ENCODE measurements at regions not wholly inside any gene's neighbourhood (a gene's known extent, or its start where the extent isn't known, plus 50 kb on each side); places are given as distances from the start of the nearest gene placed in this dataset.

DNA sequence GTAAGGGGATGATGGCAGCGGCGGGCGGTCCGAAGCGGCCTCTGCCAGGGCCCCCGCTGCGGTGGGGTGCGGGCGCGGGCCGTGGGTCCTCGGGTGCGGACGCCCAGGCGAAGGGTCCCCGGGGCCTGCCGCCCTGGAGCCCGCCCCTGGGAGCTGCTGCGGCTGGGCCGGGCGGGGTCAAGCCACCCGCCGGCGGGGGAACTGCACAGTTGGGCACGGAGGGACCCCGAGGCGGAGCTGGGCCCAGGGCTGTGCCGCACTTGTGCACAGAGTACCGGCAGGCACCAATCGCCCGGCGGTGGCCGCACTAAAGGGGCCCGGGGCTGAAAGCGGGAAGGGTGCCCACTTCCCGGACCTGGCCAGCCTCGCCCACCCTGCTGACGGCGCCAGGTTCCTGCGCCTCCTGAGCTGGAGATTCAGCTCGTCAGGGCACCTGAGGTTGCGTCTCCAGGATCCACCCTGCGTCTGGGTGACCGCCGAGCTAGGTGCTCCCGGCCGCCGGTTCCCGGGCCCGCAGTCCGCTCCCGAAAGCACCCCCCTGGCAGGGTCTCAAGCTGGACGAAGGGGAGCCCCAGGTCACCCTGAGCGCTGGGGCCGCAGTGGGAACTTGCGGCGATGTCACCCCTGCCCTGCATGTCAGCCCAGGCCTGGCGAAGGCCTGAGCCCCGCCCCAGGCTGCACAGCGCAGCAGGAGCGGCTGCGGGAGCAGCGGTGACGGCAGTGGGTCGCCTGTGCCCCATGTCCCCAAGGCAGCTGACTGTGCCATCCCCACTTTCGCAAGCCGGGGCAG, 56.7 kb upstream of the ETV3 start:
- no peak overlapping the region for H3K4me3 Mint-ChIP-seq
- peaks cover 44% of the 10 kb centered on the region for H3K27me3 Mint-ChIP-seq (ENCODE audit: low read depth)
- no peak overlapping the region for H3K27ac Mint-ChIP-seq
- H3K36me3 Mint-ChIP-seq (ENCODE audit: low read depth), result no peaks in the 10 kb centered on the region
- H3K4me1 Mint-ChIP-seq (ENCODE audit: low read depth), result no peaks in the 10 kb centered on the region
- no peaks in the 10 kb centered on the region for H3K9me3 Mint-ChIP-seq

DNA sequence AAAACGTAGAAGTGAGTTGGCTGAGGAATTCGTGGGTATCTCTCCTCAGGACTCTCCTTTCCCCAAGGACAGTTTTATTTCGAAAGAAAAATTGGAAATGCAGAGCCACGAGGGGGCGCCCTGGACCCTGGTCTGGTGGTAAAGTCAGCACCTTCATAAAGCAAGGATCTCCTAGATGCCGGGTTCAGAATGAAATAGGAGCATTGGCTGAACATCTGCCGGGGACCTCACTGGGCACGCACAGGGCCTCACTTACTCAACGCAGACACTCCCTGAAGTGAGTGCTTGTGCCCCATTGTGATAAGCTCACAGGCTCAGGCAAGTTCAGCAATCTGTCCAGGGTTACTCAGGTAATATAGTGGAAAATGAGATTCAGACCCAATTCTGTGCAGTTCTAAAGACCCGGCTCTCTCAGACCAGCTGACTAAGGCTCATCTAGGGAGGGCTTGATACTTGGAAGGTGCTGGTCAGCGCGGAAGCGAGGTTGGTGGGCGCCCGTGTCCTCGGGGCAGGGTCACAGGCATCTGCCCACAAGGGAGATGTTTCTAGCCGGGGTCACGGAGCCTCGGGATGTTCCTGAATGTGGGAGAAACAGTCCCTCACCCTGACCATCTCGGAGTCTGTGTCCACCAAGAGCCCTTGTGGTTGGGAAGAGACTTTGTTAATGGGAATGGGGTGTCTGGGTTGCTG, 55.7 kb upstream of the ETV3 start:
- no peaks in the 10 kb centered on the region for H3K36me3 Mint-ChIP-seq (ENCODE audit: low read depth)
- H3K4me1 Mint-ChIP-seq (ENCODE audit: low read depth), result no peaks in the 10 kb centered on the region
- H3K27me3 Mint-ChIP-seq (ENCODE audit: low read depth), result peaks cover 48% of the 10 kb centered on the region
- no peaks in the 10 kb centered on the region for H3K9me3 Mint-ChIP-seq
- no peak overlapping the region for H3K27ac Mint-ChIP-seq
- no peak overlapping the region for H3K4me3 Mint-ChIP-seq

DNA sequence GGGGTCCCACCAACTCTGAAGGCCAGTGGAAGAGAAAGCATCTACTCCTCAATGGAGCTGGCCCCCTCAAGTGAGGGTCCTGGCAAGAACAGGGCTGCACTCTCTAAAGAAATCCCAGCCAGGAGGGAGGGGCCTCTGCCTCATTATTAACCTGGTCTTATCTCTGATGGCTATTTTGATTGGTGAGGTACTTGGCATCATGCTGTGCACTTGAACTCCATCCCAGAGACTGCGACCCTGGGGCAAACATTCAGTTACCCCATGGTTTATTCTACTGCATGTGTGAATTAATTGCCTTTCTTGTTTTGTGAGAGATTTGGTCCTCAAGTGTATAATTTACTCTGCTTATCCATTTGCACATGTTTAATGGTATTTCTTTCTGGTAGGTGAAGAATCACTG, 55.0 kb upstream of the ETV3 start:
- H3K36me3 Mint-ChIP-seq (ENCODE audit: low read depth), result no peaks in the 10 kb centered on the region

DNA sequence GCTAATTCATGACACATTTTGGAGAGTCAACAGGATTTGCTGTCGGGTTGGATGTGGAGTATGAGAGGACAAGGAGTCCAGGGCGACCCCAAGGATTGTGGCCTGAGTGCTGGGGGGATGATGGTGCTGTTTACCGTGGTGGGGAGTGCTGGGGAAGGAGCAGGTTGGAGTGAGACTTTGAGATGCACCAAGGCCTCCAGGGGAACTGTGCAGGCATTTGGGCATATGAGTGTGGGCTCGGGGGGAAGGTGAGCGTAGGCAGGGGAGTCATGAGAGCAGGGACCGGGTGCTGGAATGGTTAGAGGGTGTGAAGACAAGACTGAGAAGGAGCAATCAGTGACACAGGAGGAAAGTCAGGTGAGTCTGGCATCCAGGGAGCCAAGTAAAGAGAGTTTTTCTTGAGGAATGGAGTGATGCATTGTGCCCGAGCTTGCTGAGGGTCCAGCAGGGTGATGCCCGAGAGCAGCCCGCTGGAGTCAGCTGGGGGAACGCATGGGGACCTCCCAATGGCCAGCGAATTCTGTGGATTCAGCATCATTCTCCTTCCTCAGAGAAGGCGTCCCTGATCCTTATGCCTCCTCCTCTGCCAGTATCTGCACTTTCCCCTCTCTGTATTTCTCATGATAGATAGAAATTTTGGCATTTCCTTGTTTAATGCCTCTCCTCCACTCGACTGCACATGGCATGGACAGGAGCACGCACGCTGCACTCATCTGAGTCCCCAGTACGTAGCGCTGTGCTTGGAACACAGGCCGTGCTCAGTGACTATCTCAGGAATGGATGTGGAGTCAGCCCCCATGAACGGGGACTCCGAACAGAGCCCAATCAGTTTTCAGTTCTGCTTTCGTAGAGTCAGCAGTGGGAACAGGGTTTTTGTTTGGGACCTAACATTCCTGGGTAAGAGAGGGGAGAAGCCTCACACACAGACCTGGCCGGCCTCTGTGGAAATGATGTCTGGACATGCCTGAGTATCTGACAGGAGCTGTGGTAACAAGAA, 52.1 kb upstream of the ETV3 start:
- H3K9me3 Mint-ChIP-seq, result no peaks in the 10 kb centered on the region
- H3K27ac Mint-ChIP-seq, result no peak overlapping the region
- peaks cover 50% of the 10 kb centered on the region for H3K27me3 Mint-ChIP-seq (ENCODE audit: low read depth)
- no peak overlapping the region for H3K4me3 Mint-ChIP-seq
- H3K36me3 Mint-ChIP-seq (ENCODE audit: low read depth), result no peaks in the 10 kb centered on the region
- H3K4me1 Mint-ChIP-seq (ENCODE audit: low read depth), result no peaks in the 10 kb centered on the region

More for the DNA sequence above, 55.0 kb upstream of the ETV3 start:
- Mint-ChIP-seq H3K4me1 (ENCODE audit: low read depth) (no peaks in the 10 kb centered on the region), H3K27ac (no peak overlapping the region), H3K4me3 (no peak overlapping the region), H3K27me3 (ENCODE audit: low read depth) (peaks cover 51% of the 10 kb centered on the region), H3K9me3 (no peaks in the 10 kb centered on the region)

DNA sequence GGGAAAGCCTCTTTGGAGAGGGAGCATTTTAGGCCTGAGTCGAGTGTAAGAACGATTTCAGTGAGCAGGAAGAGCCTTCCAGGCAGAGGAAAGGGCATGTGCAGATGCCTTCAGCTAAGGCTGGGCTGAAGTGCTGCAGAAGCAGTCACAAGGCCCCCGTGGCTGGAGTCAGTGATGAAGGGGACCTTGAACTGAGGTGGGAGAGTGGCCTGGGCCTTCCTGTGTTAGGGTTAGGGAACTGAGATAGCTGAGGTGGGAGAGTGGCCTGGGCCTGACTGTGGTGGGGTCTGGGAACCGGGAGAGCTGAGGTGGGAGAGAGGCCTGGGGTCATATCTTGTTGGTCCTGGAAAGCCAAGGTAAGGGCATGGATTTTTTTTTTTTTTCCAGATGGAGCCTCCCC, 50.9 kb upstream of the ETV3 start:
- Mint-ChIP-seq H3K27me3 (ENCODE audit: low read depth) (peaks cover 46% of the 10 kb centered on the region), H3K36me3 (ENCODE audit: low read depth) (no peaks in the 10 kb centered on the region), H3K4me3 (no peak overlapping the region), H3K9me3 (no peaks in the 10 kb centered on the region), H3K27ac (no peak overlapping the region), H3K4me1 (ENCODE audit: low read depth) (no peaks in the 10 kb centered on the region)
